HG02870 (cell line): ENCODE measurements at regions not wholly inside any gene's neighbourhood (a gene's known extent, or its start where the extent isn't known, plus 50 kb on each side); places are given as distances from the start of the nearest gene placed in this dataset.

Experiments
- ATAC-seq: cut with Tn5 transposase; IDR thresholded peaks from one replicate; pipeline ENCODE4 v1.9.1; 2021; ENCODE audit warnings: mild to moderate bottlenecking, moderate library complexity; ENCODE audit not compliant: unreplicated experiment

DNA sequence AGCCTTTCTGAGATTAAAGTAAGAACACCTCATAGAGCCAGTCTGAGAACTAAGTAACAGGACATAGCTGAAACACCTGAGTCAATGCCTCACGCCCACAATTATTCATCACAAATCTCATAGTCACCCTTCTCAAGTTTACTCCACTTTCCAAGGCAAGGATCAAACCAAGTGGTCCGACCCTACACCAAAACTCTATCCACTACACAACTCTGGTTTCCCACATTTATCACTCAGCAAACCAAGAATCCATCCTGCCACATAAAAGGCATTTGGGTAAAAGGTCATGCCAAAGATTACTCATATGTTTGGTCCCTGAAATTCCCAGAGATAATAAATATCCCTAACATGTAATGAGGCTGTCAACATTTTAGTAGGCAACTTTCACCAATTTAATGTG, 144.1 kb downstream of the RPAP3 start:
- ATAC-seq: no peak

DNA sequence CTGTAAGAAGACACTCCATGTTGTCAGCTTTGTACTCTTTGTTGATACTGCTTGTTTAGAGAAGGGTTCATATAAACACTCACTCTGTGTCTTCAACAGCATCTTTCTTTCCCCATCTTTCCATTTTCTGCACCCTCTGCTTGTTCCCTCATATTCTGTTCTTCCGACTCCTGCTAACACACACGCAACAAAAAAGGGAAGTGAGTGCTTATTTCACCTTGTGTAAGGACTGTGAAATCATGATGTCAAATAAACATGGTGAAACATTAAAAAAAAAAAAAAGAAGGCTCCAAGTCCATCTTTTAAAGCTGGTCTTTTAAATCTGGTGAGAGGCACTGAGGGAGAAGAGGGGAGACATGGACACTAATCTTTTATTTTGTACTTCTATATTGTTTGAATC, 145.4 kb downstream of the RPAP3 start:
- no peak for ATAC-seq

GRCh38 chr12:47558625-47559345, 147.0 kb downstream of the RPAP3 start:
- no peak for ATAC-seq

DNA sequence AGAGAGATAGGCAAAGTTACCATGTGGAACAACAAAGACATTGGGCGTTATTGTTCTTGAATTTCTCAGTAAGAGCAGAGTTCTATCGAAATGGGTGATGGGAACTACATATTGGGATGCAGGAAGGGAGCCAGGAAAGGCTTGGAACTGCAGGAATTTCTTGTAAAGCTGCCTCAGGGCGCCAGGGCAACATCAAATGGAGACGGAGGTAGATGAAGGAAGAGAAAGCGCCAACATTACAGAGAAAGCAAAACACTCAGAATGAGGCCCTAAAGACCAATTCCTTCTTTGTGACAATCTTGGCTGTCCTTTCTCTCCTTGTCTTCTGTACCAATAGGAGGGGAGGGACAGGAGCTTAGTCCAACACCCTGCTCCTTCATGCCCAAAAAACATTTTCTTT, 148.4 kb downstream of the RPAP3 start:
- ATAC-seq: no peak

DNA sequence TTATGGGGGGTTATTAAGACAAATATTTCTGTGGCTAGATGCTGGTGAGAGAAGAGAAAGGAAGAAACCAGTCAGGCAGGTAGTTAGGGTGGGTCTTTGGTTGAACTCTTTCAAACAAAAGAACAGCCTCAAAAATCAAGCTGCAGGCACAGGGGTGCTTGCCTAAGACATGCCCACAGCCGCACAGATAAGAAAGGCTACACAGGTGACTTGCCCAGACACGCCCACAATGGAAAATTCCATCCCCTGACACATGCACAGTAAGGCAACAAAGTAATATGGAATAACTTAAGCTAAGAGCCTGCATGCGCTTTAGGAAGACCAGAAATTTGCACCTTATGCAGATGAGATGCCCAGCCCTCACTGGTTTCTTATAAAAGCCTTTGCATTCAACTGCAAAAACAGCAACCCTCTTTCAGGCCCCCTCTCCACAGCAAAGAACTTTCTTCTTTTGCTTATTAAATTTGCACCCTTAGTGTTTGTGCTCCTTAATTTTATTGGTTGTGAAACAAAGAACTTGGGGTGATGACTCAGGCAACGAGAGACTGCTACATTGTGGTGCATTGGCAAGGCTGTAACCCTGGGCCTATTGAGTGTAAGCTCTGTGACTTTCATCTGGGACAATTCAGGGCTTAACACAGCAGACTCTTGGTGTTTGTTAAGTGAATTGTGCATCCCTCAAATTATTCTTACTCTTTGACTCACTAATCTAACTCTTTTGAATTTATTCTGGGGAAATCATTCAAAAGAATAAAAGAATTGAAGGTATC, 149.4 kb downstream of the RPAP3 start:
- no peak for ATAC-seq

- no peak for ATAC-seq
Observed at GRCh38 chr12:47554046-47554653, 151.7 kb downstream of the RPAP3 start.

DNA sequence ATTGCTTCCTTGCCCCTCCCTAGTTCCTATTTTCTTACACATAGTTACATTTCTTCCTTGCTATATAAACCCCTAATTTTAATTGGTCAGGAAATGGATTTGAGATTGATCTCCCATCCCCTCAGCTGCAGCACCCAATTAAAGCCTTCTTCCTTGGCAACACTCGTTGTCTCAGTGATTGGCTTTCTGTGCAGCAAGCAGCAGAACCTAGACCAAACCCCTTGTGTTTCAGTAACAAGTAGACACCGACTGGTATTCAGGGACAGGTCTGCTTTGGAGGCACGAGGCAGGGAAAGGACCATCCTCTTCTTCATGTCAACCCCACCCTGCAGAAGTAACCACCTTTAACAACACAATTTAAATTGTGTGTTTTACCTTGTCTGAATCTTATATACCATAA, 152.6 kb downstream of the RPAP3 start:
- no peak for ATAC-seq

GRCh38 chr12:47551426-47551851, 154.4 kb downstream of the RPAP3 start:
- ATAC-seq: no peak

- ATAC-seq: no peak
Observed at GRCh38 chr12:47549258-47549657, 156.6 kb downstream of the RPAP3 start.

- no peak for ATAC-seq
Observed at GRCh38 chr12:47548401-47548800, 157.4 kb downstream of the RPAP3 start.

- ATAC-seq: no peak
Observed at GRCh38 chr12:47547077-47547476, 158.8 kb downstream of the RPAP3 start.

GRCh38 chr12:47545938-47546609, 159.8 kb downstream of the RPAP3 start:
- ATAC-seq: no peak

DNA sequence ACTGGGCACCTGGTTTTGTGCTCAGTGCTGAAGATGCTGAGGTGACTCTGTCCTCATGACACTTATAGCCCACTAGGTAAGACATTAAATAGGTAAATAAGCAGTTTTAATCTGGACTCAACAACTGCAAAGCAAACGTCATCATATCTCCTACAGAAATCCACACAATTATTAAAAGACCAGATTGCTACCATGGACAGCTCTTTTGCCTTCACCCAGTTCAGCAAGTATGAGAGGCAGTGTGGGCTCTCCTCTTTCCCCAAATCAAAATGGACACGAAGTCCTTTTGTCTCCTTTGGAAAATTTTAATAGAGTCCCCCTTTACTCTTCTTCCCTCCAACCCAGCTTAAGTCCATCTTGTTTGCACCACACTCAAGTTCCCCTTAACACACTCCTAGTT, 171.1 kb downstream of the RPAP3 start:
- ATAC-seq: no peak

- no peak for ATAC-seq
Observed at GRCh38 chr12:47530050-47530449, 175.8 kb downstream of the RPAP3 start.

DNA sequence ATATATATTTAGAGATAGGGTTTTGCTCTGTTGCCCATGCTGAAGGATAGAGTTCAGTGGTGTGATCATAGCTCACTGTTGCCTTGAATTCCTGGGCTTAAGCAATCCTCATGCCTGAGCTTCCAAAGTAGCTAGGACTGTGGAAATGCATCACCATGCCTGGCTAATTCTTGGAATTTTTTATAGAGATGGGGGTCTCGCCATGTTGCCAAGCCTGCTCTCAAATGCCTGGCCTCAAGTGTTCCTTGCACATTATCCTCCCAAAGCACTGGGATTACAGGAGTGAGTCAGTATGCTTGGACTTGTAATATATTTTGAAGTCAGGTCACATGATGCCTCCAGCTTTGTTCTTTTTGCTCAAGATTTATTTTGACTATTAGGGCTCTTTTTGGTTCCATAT, 178.0 kb downstream of the RPAP3 start:
- no peak for ATAC-seq

- ATAC-seq: no peak
Observed at GRCh38 chr12:47520029-47520428, 185.8 kb downstream of the RPAP3 start.

DNA sequence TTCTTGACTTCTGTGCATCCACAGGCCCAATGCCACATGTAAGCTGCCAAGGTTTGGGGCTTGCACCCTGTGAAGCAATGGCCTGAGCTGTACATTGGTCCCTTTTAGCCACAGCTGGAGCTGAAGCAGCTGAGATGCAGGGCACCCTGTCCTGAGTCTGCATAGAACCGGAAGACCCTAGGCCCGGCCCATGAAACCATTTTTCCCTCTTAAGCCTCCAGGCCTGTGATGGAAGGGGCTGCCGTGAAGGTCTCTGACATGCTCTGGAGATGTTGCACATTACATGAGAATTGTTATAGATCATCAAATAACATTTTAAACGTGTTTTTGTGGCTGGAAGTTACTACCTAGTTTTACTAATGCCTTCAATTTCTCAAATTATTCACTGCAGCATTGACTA, 188.7 kb downstream of the RPAP3 start:
- no peak for ATAC-seq

DNA sequence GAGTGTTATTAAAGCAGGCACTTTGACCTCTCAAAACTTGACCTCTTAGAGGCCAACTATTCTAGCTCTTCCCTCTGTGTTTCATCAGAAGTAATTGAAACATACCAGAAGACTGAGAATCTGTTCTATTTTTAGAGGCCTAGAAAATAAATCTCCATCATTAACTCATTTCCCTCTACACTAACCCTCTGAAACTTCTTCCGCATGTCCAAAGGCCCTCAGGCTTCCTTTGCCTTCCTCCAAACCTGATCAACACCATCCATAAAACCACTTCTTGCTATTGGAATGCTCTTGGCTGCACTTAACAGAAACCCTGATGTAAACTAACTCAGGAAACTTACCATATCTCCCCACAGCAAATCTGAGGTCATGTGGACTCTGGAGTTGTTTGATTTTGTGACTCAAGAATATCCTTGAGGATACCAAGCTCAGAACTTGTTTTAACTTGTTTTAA, 196.4 kb downstream of the RPAP3 start:
- no peak for ATAC-seq

- no peak for ATAC-seq
Observed at GRCh38 chr12:47507221-47507620, 198.6 kb downstream of the RPAP3 start.

- ATAC-seq: no peak
Observed at GRCh38 chr12:47504775-47505446, 200.9 kb downstream of the RPAP3 start.

DNA sequence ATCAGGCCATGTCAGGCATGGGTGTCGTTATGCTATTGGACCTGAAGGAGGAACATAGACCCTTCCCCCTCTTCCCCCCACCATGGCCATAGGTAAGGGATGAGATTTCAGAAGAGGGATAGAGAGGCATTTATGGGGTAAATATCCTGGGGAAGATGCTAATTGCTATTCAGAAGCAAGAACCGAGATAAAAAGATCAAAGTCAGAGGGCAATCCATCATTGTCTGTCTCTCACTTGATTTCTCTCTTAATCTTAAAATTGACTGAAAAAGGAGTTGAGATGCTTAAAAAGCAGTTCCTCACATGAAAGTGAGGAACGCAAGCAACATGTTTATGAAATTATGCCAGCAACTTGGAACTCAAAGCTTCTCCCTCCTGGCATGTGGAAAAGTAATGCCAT, 212.0 kb downstream of the RPAP3 start:
- no peak for ATAC-seq
